NCI-H1092 (cell line): ENCODE measurements at regions not wholly inside any gene's neighbourhood (a gene's known extent, or its start where the extent isn't known, plus 50 kb on each side); places are given as distances from the start of the nearest gene placed in this dataset.

Experiments
- DNase-seq: peaks from one replicate; lab custom pipeline; 2025; lab: John Stamatoyannopoulos, UW

- DNase-seq, result no peak
Measured at GRCh38 chr4:121519236-121519838, 138.5 kb upstream of the QRFPR start.

GRCh38 chr4:121517241-121517640 is 136.4 kb upstream of the QRFPR start:
- no peak for DNase-seq

GRCh38 chr4:121514443-121514842 is 133.6 kb upstream of the QRFPR start:
- DNase-seq, result no peak

- no peak for DNase-seq
Measured at GRCh38 chr4:121510341-121510874, 129.6 kb upstream of the QRFPR start.

GRCh38 chr4:121485190-121485804 is 104.5 kb upstream of the QRFPR start:
- no peak for DNase-seq

- DNase-seq, result no peak
Measured at GRCh38 chr4:121484633-121485032, 103.8 kb upstream of the QRFPR start.

- DNase-seq, result no peak
Measured at GRCh38 chr4:121479808-121480207, 99.0 kb upstream of the QRFPR start.

- DNase-seq, result no peak
Measured at GRCh38 chr4:121477480-121477879, 96.7 kb upstream of the QRFPR start.

GRCh38 chr4:121477079-121477478 is 96.3 kb upstream of the QRFPR start:
- no peak for DNase-seq

GRCh38 chr4:121472937-121473721 is 92.3 kb upstream of the QRFPR start:
- no peak for DNase-seq

- no peak for DNase-seq
Measured at GRCh38 chr4:121464854-121465253, 84.0 kb upstream of the QRFPR start.

- DNase-seq, result peak; percentile 31
Measured at GRCh38 chr4:121462660-121463261, 81.9 kb upstream of the QRFPR start.

GRCh38 chr4:121459026-121459425 is 78.2 kb upstream of the QRFPR start:
- DNase-seq, result no peak

- no peak for DNase-seq
Measured at GRCh38 chr4:121457278-121457875, 76.6 kb upstream of the QRFPR start.

GRCh38 chr4:121455285-121455684 is 74.5 kb upstream of the QRFPR start:
- DNase-seq, result no peak

GRCh38 chr4:121454251-121454979 is 73.6 kb upstream of the QRFPR start:
- DNase-seq, result no peak

GRCh38 chr4:121451310-121451709 is 70.5 kb upstream of the QRFPR start:
- no peak for DNase-seq

- no peak for DNase-seq
Measured at GRCh38 chr4:121449416-121449815, 68.6 kb upstream of the QRFPR start.

- no peak for DNase-seq
Measured at GRCh38 chr4:121448231-121448630, 67.4 kb upstream of the QRFPR start.

- DNase-seq, result no peak
Measured at GRCh38 chr4:121439669-121440068, 58.9 kb upstream of the QRFPR start.
